Mesodermal cell (in vitro differentiated cells): ENCODE measurements at regions not wholly inside any gene's neighbourhood (a gene's known extent, or its start where the extent isn't known, plus 50 kb on each side); places are given as distances from the start of the nearest gene placed in this dataset.
A peak's percentile ranks its signal among the peaks of the same experiment; 100 is the strongest.
"Not testable (repeated sequence)": the region's sequence is repeated elsewhere in the genome, so short reads cannot be mapped to it uniquely, and the experiment has no call there.

Experiments used
- H3K27ac ChIP-seq: 2 replicates; pipeline ENCODE4 v1.7.0; 2013; ENCODE audit warnings: mild to moderate bottlenecking, low read depth, low read length, moderate library complexity; ENCODE audit not compliant: severe bottlenecking
- H3K36me3 ChIP-seq: 2 replicates; pipeline ENCODE4 v1.7.1; 2013; ENCODE audit warnings: mild to moderate bottlenecking, low read length, moderate library complexity; ENCODE audit not compliant: control insufficient read depth, insufficient read depth
- H3K4me1 ChIP-seq: one replicate; pipeline ENCODE4 v1.7.1; 2013; ENCODE audit warnings: mild to moderate bottlenecking, low read length; ENCODE audit not compliant: insufficient read depth, control insufficient read depth, poor library complexity, severe bottlenecking
- H3K4me3 ChIP-seq: 2 replicates; pipeline ENCODE4 v1.7.0; 2013; ENCODE audit warnings: low read length, control low read depth, mild to moderate bottlenecking; ENCODE audit not compliant: insufficient read depth, poor library complexity, severe bottlenecking; ENCODE audit errors: extremely low read depth
- H3K9me3 ChIP-seq: 2 replicates; pipeline ENCODE4 v1.7.1; 2013; ENCODE audit warnings: mild to moderate bottlenecking, low read length, moderate library complexity; ENCODE audit not compliant: control insufficient read depth
- WGBS, 2 experiments: methylation state at CpG; one replicate each; pipeline ENCODE4 v1.1.5; 2013; ENCODE audit warnings: missing lambda C conversion rate in 2 of 2; ENCODE audit not compliant: insufficient coverage in 2 of 2; 5-methylcytosine and 5-hydroxymethylcytosine counted together

- Histone ChIP-seq H3K9me3 (no peaks in the 10 kb centered on the region), H3K27ac (no peak overlapping the region), H3K36me3 (no peaks in the 10 kb centered on the region), H3K4me1 (peaks cover 6% of the 10 kb centered on the region), H3K4me3 (no peak overlapping the region)
- no CpG with 5 or more reads among the region's 1 CpG for WGBS, 2 experiments
Observed at GRCh38 chr4:138113819-138114400, 128.2 kb downstream of the SLC7A11 start.

GRCh38 chr4:138112890-138113289 is 129.3 kb downstream of the SLC7A11 start:
- H3K36me3 ChIP-seq, H3K4me3 ChIP-seq, H3K4me1 ChIP-seq, H3K27ac ChIP-seq, H3K9me3 ChIP-seq: not testable (repeated sequence)
- WGBS, 2 experiments: 93% methylated on average over 3 to 8 of the region's 8 CpGs

- H3K27ac ChIP-seq: no peak overlapping the region
- H3K4me3 ChIP-seq: no peak overlapping the region
- peaks cover 6% of the 10 kb centered on the region for H3K4me1 ChIP-seq
- WGBS, 2 experiments: no CpG with 5 or more reads among the region's 2 CpGs
- H3K36me3 ChIP-seq: no peaks in the 10 kb centered on the region
- H3K9me3 ChIP-seq: no peaks in the 10 kb centered on the region
Observed at GRCh38 chr4:138112389-138112788, 129.8 kb downstream of the SLC7A11 start.

GRCh38 chr4:138111462-138112000 is 130.6 kb downstream of the SLC7A11 start:
- no peaks in the 10 kb centered on the region for H3K9me3 ChIP-seq
- peaks cover 6% of the 10 kb centered on the region for H3K4me1 ChIP-seq
- WGBS, 2 experiments: no CpG with 5 or more reads among the region's 3 CpGs
- peak overlapping the region; percentile 55 for H3K27ac ChIP-seq
- H3K36me3 ChIP-seq: no peaks in the 10 kb centered on the region
- no peak overlapping the region for H3K4me3 ChIP-seq

- Histone ChIP-seq H3K9me3 (no peaks in the 10 kb centered on the region), H3K27ac (peak overlapping the region; percentile 55), H3K4me1 (peaks cover 6% of the 10 kb centered on the region), H3K4me3 (no peak overlapping the region), H3K36me3 (no peaks in the 10 kb centered on the region)
- no CpG with 5 or more reads among the region's 1 CpG for WGBS, 2 experiments
Observed at GRCh38 chr4:138110815-138111214, 131.3 kb downstream of the SLC7A11 start.

- H3K27ac ChIP-seq: no peak overlapping the region
- H3K4me1 ChIP-seq: peaks cover 6% of the 10 kb centered on the region
- H3K9me3 ChIP-seq: no peaks in the 10 kb centered on the region
- WGBS, 2 experiments: 90 to 94% methylated on average over 2 to 3 of the region's 4 CpGs
- no peaks in the 10 kb centered on the region for H3K36me3 ChIP-seq
- no peak overlapping the region for H3K4me3 ChIP-seq
Observed at GRCh38 chr4:138107023-138107422, 135.1 kb downstream of the SLC7A11 start.

- Histone ChIP-seq H3K9me3 (no peaks in the 10 kb centered on the region), H3K36me3 (no peaks in the 10 kb centered on the region), H3K27ac (no peak overlapping the region), H3K4me1 (no peaks in the 10 kb centered on the region), H3K4me3 (no peak overlapping the region)
- 72 to 80% methylated on average over 1 to 2 of the region's 4 CpGs for WGBS, 2 experiments
Observed at GRCh38 chr4:138105331-138105730, 136.8 kb downstream of the SLC7A11 start.

GRCh38 chr4:138104284-138104680 is 137.9 kb downstream of the SLC7A11 start:
- Histone ChIP-seq H3K9me3 (no peaks in the 10 kb centered on the region), H3K36me3 (no peaks in the 10 kb centered on the region), H3K27ac (no peak overlapping the region), H3K4me3 (no peak overlapping the region), H3K4me1 (no peaks in the 10 kb centered on the region)
- WGBS, 2 experiments: 90 to 96% methylated on average over 6 of the region's 6 CpGs

GRCh38 chr4:138103597-138104283 is 138.4 kb downstream of the SLC7A11 start:
- Histone ChIP-seq H3K36me3 (no peaks in the 10 kb centered on the region), H3K9me3 (no peaks in the 10 kb centered on the region), H3K4me1 (no peaks in the 10 kb centered on the region), H3K27ac (no peak overlapping the region), H3K4me3 (no peak overlapping the region)
- 90 to 91% methylated on average over 2 to 3 of the region's 5 CpGs for WGBS, 2 experiments

- no CpG with 5 or more reads among the region's 3 CpGs for WGBS, 2 experiments
- Histone ChIP-seq H3K9me3 (no peaks in the 10 kb centered on the region), H3K4me3 (no peak overlapping the region), H3K27ac (no peak overlapping the region), H3K4me1 (no peaks in the 10 kb centered on the region), H3K36me3 (no peaks in the 10 kb centered on the region)
Observed at GRCh38 chr4:138099385-138099784, 142.8 kb downstream of the SLC7A11 start.
